ENCODE measurements at regions not wholly inside any gene's neighbourhood (a gene's known extent, or its start where the extent isn't known, plus 50 kb on each side); places are given as distances from the start of the nearest gene placed in this dataset.

DNA sequence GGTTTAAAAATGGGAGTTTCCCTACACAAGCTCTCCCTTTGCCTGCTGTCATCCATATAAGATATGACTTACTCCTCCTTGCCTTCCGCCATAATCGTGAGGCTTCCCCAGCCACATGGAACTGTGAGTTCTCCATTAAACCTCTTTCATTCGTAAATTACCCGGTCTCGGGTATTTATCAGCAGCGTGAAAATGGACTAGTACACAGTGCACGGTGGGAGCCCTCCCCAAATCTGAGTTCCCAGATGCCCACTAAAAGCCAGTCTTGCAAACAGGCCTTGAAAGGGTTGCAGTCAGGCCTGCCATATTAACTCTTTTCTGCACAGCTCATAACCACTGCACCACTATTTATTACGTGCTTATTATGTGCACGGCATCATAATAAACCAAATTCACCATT lies 400.9 kb downstream of the PRDM2 start:
- Mint-ChIP-seq H3K9me3 (no peaks in the 10 kb centered on the region), H3K27me3 (peaks cover 5% of the 10 kb centered on the region), H3K36me3 (no peaks in the 10 kb centered on the region), H3K4me3 (no peak overlapping the region), H3K4me1 (ENCODE audit: low read depth) (no peaks in the 10 kb centered on the region), H3K27ac (no peak overlapping the region)
- DNase-seq: no peak
- ChIA-PET POLR2A (no interaction called here), CTCF (no interaction called here)
- intact Hi-C loops (cut with micrococcal nuclease): no loop called here

DNA sequence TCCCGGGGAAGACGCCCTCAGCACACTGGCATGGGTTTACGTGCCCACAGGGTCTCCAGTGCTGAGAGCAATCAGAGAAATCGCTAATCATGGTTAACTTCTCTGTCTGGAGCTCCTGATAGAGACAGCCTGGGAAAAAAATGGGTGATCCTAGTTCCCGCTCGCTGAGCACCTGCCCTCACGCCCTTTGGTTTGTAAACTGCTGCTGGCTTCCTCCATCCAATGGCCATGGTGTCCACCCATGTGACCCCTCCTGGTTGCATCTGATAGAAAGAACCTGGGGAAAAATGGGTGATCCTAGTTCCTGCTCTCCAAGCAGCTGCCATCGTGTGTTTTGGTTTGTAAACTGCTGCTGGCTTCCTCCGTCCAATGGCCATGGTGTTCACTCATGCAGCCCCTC lies 402.2 kb downstream of the PRDM2 start:
- Mint-ChIP-seq H3K36me3 (no peaks in the 10 kb centered on the region), H3K9me3 (no peaks in the 10 kb centered on the region), H3K27ac (no peak overlapping the region), H3K4me1 (ENCODE audit: low read depth) (no peaks in the 10 kb centered on the region), H3K27me3 (peaks cover 3% of the 10 kb centered on the region), H3K4me3 (no peak overlapping the region)
- CTCF ChIA-PET: interaction anchor here (0.6 kb wide), 1 partner anchor 728 kb away, joined by 4 read pairs; no protein-coding TSS in a partner anchor
- DNase-seq: no peak
- intact Hi-C loops (cut with micrococcal nuclease): no loop called here
- POLR2A ChIA-PET: no interaction called here

DNA sequence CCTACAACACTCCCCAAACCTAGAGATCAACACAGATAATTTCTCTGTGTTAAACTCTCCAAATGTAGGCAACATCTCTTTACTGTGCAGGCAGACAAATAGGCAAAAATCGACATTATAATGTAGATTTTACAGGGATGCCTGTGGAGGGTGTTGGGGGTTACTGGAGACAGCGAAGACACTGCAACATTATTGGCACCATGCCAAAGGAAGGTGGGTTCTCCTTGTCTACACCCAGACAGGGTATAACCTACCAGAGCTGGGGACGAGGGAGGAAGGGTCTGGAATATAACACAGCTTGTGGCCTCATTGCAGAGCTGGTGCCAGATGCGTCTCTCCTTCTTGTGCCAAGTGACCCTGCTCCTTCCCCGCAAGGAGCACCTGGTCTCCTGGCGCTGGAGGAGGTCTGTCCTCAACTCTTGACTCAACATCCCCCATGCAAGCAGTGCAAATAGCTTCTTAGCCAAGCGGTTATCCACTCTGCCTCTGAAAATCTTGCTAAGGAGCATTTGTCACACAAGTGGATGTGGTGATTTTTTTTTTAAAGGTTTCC lies 404.0 kb downstream of the PRDM2 start:
- Mint-ChIP-seq H3K27me3 (peaks cover 3% of the 10 kb centered on the region), H3K27ac (no peak overlapping the region), H3K9me3 (no peaks in the 10 kb centered on the region), H3K4me3 (no peak overlapping the region), H3K36me3 (no peaks in the 10 kb centered on the region), H3K4me1 (ENCODE audit: low read depth) (no peaks in the 10 kb centered on the region)
- ChIA-PET POLR2A (no interaction called here), CTCF (no interaction called here)
- intact Hi-C loops (cut with micrococcal nuclease): no loop called here
- DNase-seq: no peak

DNA sequence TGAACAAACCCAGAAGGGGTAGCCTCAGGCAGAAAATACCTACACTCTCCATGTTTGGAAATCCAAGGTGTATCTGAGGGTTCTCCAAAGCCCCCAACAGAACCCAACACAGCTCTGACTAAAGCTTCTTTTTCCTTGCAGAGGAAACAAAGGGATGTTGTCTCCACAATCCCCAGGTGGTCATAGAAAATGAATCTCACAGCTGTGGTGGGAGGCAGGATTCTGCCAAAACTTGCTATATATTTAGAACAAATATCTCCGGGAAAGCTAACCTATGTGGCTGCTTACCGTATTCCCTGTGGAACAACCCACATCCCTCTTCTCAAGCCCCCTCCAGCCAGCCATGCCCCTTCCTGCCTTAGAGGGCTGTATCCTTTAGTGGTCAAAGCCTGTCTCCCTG lies 406.1 kb downstream of the PRDM2 start:
- intact Hi-C loops (cut with micrococcal nuclease): no loop called here
- Mint-ChIP-seq H3K36me3 (no peaks in the 10 kb centered on the region), H3K27ac (no peak overlapping the region), H3K4me1 (ENCODE audit: low read depth) (no peaks in the 10 kb centered on the region), H3K9me3 (no peaks in the 10 kb centered on the region), H3K4me3 (no peak overlapping the region), H3K27me3 (peaks cover 3% of the 10 kb centered on the region)
- CTCF ChIA-PET: no interaction called here
- no peak for DNase-seq
- POLR2A ChIA-PET: no interaction called here

DNA sequence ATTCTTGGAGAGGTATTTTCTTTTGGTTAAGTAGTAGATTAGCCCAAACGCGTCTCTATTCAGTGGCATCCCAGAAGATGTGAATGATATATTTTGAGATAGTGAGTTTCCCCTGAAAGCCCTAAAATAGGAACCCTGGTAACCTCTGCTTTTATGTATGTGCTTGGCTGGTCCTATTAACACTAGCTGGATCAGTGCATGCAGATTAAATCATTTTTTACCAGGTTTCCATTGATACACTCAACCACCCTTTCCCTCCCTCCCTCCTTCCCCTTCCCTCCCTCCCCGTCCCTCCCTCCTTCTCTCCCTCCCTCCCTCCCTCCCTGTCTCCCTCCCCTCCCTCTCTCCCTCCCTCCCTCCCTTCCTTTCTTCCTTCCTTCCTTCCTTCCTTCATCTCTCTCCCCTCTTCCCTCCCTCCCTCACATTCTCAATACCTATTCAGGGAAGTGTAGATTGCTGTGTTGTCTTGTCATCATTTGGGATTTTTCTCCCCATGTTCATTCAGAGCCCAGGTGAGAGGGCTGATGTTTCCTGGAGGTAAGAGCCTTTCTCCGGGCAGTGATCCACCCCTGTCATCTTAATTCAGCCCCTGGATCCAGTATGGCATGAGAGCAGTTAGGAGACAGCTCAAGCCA lies 406.8 kb downstream of the PRDM2 start:
- no peak overlapping the region for H3K4me3 Mint-ChIP-seq
- ChIA-PET POLR2A (no interaction called here), CTCF (no interaction called here)
- H3K27me3 Mint-ChIP-seq: peaks cover 3% of the 10 kb centered on the region
- no peaks in the 10 kb centered on the region for H3K36me3 Mint-ChIP-seq
- intact Hi-C loops (cut with micrococcal nuclease): no loop called here
- no peaks in the 10 kb centered on the region for H3K4me1 Mint-ChIP-seq (ENCODE audit: low read depth)
- H3K27ac Mint-ChIP-seq: no peak overlapping the region
- DNase-seq: no peak
- no peaks in the 10 kb centered on the region for H3K9me3 Mint-ChIP-seq

DNA sequence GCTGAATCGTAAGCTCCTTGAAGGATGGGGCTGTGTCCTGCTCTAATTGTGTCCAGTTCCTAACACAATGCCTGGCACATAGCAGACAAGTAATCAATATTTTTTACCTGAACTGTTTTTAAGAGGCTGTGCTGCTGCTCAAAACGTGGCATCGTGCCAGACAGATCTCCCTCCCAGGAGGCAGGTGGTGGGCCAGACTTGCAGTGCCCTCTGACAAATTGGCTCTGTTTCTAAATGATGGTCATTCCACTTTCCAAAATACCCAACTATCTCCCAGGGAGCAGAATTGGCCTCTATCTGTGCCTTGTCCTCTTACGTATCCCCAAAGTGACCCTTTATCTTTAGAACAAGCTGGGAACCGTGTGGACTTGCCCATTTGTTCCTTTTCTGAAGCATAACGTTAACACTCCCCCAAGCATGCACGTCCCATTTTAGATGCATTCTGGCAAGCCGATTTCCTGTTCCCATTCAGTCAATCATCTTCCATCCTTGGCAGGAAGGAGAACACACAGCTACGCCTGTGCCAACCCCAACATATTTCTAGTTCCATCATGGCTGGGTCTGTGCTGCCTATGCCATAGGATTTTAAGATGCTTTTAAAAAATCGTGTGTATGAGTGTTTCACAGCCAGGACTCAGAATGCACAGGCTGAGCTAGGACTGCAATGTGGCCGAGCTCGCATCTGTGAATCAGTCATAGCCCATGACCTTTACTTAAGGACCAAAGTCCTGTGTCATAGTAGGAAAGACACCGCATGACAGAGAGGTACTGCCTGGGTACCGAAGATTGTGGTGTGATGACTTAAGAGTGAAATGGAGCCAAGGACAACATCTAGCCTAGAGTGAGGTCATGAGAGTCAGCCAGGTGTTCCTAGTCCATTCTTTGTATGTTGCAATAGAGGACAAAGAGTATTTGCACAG lies 408.6 kb downstream of the PRDM2 start:
- H3K4me3 Mint-ChIP-seq: no peak overlapping the region
- no peaks in the 10 kb centered on the region for H3K36me3 Mint-ChIP-seq
- H3K9me3 Mint-ChIP-seq: no peaks in the 10 kb centered on the region
- H3K4me1 Mint-ChIP-seq (ENCODE audit: low read depth): no peaks in the 10 kb centered on the region
- ChIA-PET CTCF (no interaction called here), POLR2A (no interaction called here)
- intact Hi-C loops (cut with micrococcal nuclease): no loop called here
- no peak overlapping the region for H3K27ac Mint-ChIP-seq
- peaks cover 5% of the 10 kb centered on the region for H3K27me3 Mint-ChIP-seq
- DNase-seq: no peak

DNA sequence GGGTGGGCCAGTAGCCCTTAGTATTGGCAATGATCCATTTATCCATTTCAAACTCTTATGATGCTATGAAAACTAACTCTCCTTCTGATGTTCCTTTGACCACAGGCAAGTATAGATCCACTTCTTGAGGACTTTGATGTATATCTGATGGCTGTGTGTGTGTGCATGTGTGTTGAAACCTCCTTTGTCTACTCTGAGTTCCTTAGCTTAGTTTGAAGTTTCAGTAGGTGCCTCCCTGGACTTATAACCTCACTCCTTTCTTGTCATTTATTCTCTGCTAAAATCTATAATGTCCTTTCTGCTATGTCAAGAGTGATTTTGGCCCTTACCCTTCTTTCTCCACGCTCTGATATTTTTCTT lies 409.3 kb downstream of the PRDM2 start:
- no peak overlapping the region for H3K4me3 Mint-ChIP-seq
- no peaks in the 10 kb centered on the region for H3K36me3 Mint-ChIP-seq
- H3K9me3 Mint-ChIP-seq: no peaks in the 10 kb centered on the region
- ChIA-PET CTCF (no interaction called here), POLR2A (no interaction called here)
- no peak overlapping the region for H3K27ac Mint-ChIP-seq
- intact Hi-C loops (cut with micrococcal nuclease): no loop called here
- peaks cover 5% of the 10 kb centered on the region for H3K27me3 Mint-ChIP-seq
- no peak for DNase-seq
- no peaks in the 10 kb centered on the region for H3K4me1 Mint-ChIP-seq (ENCODE audit: low read depth)

DNA sequence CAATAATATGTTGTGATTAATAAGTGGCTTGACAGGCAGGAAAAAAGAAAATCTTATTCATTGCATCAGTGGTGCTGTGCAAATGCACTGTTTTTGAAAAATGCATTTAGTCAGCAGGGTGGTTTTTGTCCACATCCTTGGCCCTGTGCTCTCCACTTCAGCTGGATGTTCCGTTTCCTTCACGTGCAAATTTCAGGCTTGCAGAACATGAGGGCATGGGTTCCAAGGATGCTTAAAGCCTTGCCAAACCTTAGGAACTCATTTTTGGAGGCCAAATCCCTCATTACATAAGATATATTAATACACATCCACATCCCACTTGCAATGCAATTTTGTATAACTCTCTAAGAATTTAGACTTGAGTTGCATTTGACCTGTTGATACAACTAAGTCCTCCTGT lies 410.1 kb downstream of the PRDM2 start:
- DNase-seq: no peak
- H3K27me3 Mint-ChIP-seq: peaks cover 6% of the 10 kb centered on the region
- no peaks in the 10 kb centered on the region for H3K9me3 Mint-ChIP-seq
- no peak overlapping the region for H3K4me3 Mint-ChIP-seq
- no peaks in the 10 kb centered on the region for H3K36me3 Mint-ChIP-seq
- H3K4me1 Mint-ChIP-seq (ENCODE audit: low read depth): no peaks in the 10 kb centered on the region
- CTCF ChIA-PET: no interaction called here
- POLR2A ChIA-PET: no interaction called here
- no peak overlapping the region for H3K27ac Mint-ChIP-seq
- intact Hi-C loops (cut with micrococcal nuclease): no loop called here

DNA sequence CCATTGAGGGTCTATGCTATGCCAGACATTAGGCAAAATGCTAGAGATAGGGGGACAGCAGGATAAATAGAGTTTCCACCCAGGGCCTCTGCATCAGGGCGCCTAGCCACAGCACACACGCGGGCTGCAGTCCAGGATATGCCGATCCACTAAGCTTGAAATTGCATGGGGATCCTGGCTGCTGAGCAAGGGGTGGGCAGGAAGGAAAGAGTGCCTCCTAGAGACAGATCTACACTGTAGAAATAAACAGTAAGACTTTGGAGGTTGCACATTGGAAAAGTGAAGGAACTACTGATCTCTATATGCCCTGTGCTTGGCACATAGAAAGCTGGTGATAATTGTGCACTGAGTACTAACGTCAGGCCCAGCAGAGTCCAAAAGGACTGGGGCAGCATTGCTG lies 411.1 kb downstream of the PRDM2 start:
- H3K4me3 Mint-ChIP-seq: no peak overlapping the region

DNA sequence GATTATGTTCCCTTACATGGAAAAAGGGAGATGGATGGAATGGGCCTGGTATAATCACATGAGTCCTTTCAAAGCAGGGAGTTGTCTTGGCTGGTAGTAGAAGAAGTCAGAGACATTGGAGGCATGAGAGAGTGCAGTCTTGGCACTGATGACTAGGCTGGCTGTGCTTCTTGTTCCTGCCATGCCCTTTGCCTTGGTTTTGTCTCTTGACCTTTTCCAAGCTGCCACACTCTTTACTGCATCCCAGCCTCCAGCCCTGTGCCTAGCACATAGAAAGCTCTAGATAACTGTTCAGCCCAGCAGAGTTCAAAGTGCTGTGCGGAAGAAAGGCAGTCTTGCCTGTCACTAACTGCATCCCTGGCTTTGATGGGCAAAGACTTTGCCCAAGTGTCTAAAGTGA lies 412.6 kb downstream of the PRDM2 start:
- CTCF ChIA-PET: no interaction called here
- peaks cover 6% of the 10 kb centered on the region for H3K27me3 Mint-ChIP-seq
- no peak for DNase-seq
- H3K4me3 Mint-ChIP-seq: no peak overlapping the region
- intact Hi-C loops (cut with micrococcal nuclease): no loop called here
- no peaks in the 10 kb centered on the region for H3K9me3 Mint-ChIP-seq
- H3K4me1 Mint-ChIP-seq (ENCODE audit: low read depth): no peaks in the 10 kb centered on the region
- no peaks in the 10 kb centered on the region for H3K36me3 Mint-ChIP-seq
- POLR2A ChIA-PET: no interaction called here
- H3K27ac Mint-ChIP-seq: no peak overlapping the region

More for the DNA sequence above, 411.1 kb downstream of the PRDM2 start:
- H3K36me3 Mint-ChIP-seq: no peaks in the 10 kb centered on the region
- no peak overlapping the region for H3K27ac Mint-ChIP-seq
- CTCF ChIA-PET: no interaction called here
- intact Hi-C loops (cut with micrococcal nuclease): no loop called here
- POLR2A ChIA-PET: no interaction called here
- DNase-seq: no peak
- peaks cover 6% of the 10 kb centered on the region for H3K27me3 Mint-ChIP-seq
- H3K4me1 Mint-ChIP-seq (ENCODE audit: low read depth): no peaks in the 10 kb centered on the region
- H3K9me3 Mint-ChIP-seq: no peaks in the 10 kb centered on the region

DNA sequence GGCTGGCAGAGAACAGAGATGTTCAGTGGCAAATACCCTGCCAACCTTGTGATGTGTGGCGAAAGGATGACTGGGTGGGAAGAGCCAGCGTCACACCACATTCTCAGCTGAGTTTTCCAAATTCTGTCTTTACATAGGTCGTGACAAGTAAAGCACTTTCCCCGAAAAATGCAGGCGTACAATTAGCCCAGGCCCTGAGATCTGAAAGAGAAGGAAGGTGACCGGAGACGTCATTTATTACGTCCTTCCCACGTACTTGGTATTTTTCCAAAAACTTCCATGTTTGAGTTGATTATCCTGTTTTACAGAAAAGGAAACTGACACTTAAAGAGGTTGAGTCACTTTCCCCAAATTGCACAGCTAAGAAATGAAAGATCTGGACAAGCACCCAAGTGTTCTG lies 413.3 kb downstream of the PRDM2 start:
- ChIA-PET POLR2A (interaction anchor here (0.6 kb wide), 1 partner anchor 30 kb away, joined by 3 read pairs; no protein-coding TSS in a partner anchor), CTCF (no interaction called here)
- no peak for DNase-seq
- H3K4me1 Mint-ChIP-seq (ENCODE audit: low read depth): no peaks in the 10 kb centered on the region
- no peaks in the 10 kb centered on the region for H3K36me3 Mint-ChIP-seq
- no peak overlapping the region for H3K4me3 Mint-ChIP-seq
- no peak overlapping the region for H3K27ac Mint-ChIP-seq
- intact Hi-C loops (cut with micrococcal nuclease): no loop called here
- no peaks in the 10 kb centered on the region for H3K9me3 Mint-ChIP-seq
- peaks cover 6% of the 10 kb centered on the region for H3K27me3 Mint-ChIP-seq

DNA sequence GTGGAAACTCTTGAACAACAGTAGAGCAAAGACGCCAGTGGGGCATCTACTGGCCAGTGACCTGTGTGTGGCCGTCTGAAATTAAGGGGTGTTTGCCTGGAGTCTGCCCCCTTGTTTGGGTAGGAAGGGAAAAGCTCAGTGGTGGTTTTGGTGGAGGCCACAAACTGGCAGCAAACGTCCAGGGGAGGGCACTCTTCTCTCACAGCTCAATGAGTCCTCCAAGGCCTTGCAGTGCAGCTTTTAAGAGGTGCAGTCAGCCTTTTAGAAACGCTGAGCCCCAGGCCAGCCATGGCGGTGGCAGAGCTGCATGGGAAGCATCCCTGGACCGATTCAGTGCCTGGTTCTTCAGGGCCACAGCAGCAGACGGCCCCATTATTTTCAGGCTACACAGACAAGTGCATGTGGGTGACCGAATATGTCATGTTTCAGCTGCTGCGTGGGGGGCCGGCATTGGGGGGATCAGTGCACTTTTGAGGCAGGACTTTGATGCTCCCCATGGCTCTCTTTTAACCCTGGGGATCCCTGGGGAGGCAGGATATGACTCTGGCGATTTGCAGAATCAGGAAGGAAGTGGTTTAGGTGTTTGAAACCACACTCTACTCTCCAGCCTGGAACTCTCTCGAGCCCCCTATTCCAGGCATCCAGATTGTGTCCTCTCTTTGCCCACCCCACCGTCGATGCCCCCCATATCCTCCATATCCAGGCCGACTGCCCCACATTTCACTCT lies 414.0 kb downstream of the PRDM2 start:
- no peak overlapping the region for H3K4me3 Mint-ChIP-seq
- no peaks in the 10 kb centered on the region for H3K9me3 Mint-ChIP-seq
- no peaks in the 10 kb centered on the region for H3K36me3 Mint-ChIP-seq
- no peaks in the 10 kb centered on the region for H3K4me1 Mint-ChIP-seq (ENCODE audit: low read depth)
- ChIA-PET CTCF (no interaction called here), POLR2A (interaction anchor here (0.6 kb wide), 1 partner anchor 29 kb away, joined by 3 read pairs; no protein-coding TSS in a partner anchor)
- H3K27me3 Mint-ChIP-seq: peaks cover 6% of the 10 kb centered on the region
- intact Hi-C loops (cut with micrococcal nuclease): no loop called here
- peak; percentile 9 for DNase-seq
- H3K27ac Mint-ChIP-seq: no peak overlapping the region
